HEK293 (cell line): ENCODE measurements at regions not wholly inside any gene's neighbourhood (a gene's known extent, or its start where the extent isn't known, plus 50 kb on each side); places are given as distances from the start of the nearest gene placed in this dataset.

ENCODE experiments used
- CTCF ChIA-PET: fragments of 350-600 bp; formaldehyde crosslinking; extraction: SDS; loops from one replicate; lab custom pipeline; 2021; ENCODE audit warnings: antibody characterized with exemption; lab: Yijun Ruan, JAX
- POLR2A ChIA-PET: fragments of 300-600 bp; formaldehyde crosslinking; extraction: SDS; loops from one replicate; lab custom pipeline; 2020; ENCODE audit warnings: antibody characterized with exemption, inconsistent platforms; lab: Yijun Ruan, JAX
- H3K27ac ChIP-seq: fragments of 200-500 bp; sonication (Bioruptor generic); 2 replicates; pipeline ENCODE4 v1.5.1; 2014; ENCODE audit warnings: low read depth, low read length, control low read depth, inconsistent platforms; ENCODE audit errors: extremely low read depth
- H3K36me3 ChIP-seq, 2 experiments: fragments of 200-500 bp in 1 of 2; sonication (Bioruptor generic) in 1 of 2; 1 replicate in 1 of 2; 2 replicates in 1 of 2; pipeline ENCODE4 v1.5.1; 2014 to 2017; ENCODE audit warnings: inconsistent platforms in 2 of 2, low read length in 2 of 2; ENCODE audit not compliant: control insufficient read depth in 2 of 2, insufficient read depth in 1 of 2
- H3K4me1 ChIP-seq: fragments of 200-500 bp; sonication (Bioruptor generic); 2 replicates; pipeline ENCODE4 v1.5.1; 2014; ENCODE audit warnings: mild to moderate bottlenecking, low read length, inconsistent platforms; ENCODE audit not compliant: control insufficient read depth, insufficient read depth
- H3K4me3 ChIP-seq: 2 replicates; pipeline ENCODE4 v1.5.1; 2011; ENCODE audit warnings: low read depth, mild to moderate bottlenecking, control low read depth, low read length, moderate library complexity
- H3K9me3 ChIP-seq: fragments of 200-500 bp; sonication (Bioruptor generic); 2 replicates; pipeline ENCODE4 v1.5.1; 2014; ENCODE audit warnings: low read depth, low read length, inconsistent platforms; ENCODE audit not compliant: control insufficient read depth, insufficient read depth
- KLF16 ChIP-seq: fragments of 450-650 bp; formaldehyde crosslinking; IDR thresholded peaks from 2 replicates; pipeline ENCODE4 v1.5.1; 2017; ENCODE audit warnings: missing biosample characterization, missing genetic modification characterization
- ZIC2 ChIP-seq: fragments of 450-650 bp; formaldehyde crosslinking; IDR thresholded peaks from 2 replicates; pipeline ENCODE4 v1.5.1; 2016; ENCODE audit warnings: missing biosample characterization, missing genetic modification characterization
- ZNF112 ChIP-seq: fragments of 450-650 bp; formaldehyde crosslinking; IDR thresholded peaks from 2 replicates; pipeline ENCODE4 v1.5.0; 2017; ENCODE audit warnings: missing biosample characterization, missing genetic modification characterization
- ZNF146 ChIP-seq: fragments of 450-650 bp; formaldehyde crosslinking; IDR thresholded peaks from 2 replicates; pipeline ENCODE4 v1.5.1; 2016; ENCODE audit warnings: missing biosample characterization, missing genetic modification characterization
- ZNF311 ChIP-seq: fragments of 450-650 bp; formaldehyde crosslinking; IDR thresholded peaks from 2 replicates; pipeline ENCODE4 v1.5.1; 2017; ENCODE audit warnings: missing biosample characterization, missing genetic modification characterization, borderline replicate concordance
- ZNF548 ChIP-seq: fragments of 450-650 bp; formaldehyde crosslinking; IDR thresholded peaks from 2 replicates; pipeline ENCODE4 v1.5.1; 2016; ENCODE audit warnings: missing biosample characterization, missing genetic modification characterization
- ZNF660 ChIP-seq: fragments of 450-650 bp; IDR thresholded peaks from 2 replicates; pipeline ENCODE4 v1.5.1; 2018; ENCODE audit warnings: missing biosample characterization, mild to moderate bottlenecking, missing genetic modification characterization
- TF ChIP-seq, protein P1 (sequence below): fragments of 450-650 bp; formaldehyde crosslinking; conservative IDR thresholded peaks from 2 replicates; pipeline ENCODE4 v1.5.1; 2016; ENCODE audit warnings: low read depth, missing biosample characterization, missing genetic modification characterization
- TF ChIP-seq, protein P2 (sequence below): fragments of 450-650 bp; formaldehyde crosslinking; IDR thresholded peaks from 2 replicates; pipeline ENCODE4 v1.5.1; 2017; ENCODE audit warnings: missing biosample characterization, missing genetic modification characterization
- TF ChIP-seq, protein P3 (sequence below): fragments of 450-650 bp; formaldehyde crosslinking; IDR thresholded peaks from 2 replicates; pipeline ENCODE4 v1.5.1; 2016; ENCODE audit warnings: missing biosample characterization, missing genetic modification characterization, low read depth
- TF ChIP-seq, protein P4 (sequence below): fragments of 450-650 bp; formaldehyde crosslinking; IDR thresholded peaks from 2 replicates; pipeline ENCODE4 v1.5.1; 2016; ENCODE audit warnings: missing biosample characterization, missing genetic modification characterization

DNA sequence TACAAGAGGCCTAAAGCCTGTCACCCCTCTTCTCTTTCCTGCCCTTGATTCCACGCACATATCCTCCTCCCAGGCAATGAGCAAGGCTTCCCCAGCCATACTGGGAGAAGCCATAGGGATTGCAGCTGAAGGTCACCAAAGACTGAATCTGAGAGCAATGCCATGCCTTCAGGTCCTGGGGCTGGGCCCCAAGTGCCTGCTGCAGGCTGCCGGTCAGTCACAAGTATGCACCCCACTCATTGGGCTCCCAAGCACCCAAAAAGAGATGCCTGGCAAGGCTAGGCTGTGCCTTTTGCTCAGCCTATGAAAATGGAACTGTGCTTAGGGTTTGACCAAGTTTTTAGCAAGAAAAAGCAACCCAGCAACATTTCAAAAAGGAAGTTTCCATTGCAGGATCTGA is 210.6 kb upstream of the MAMLD1 start (continued):
- TF ChIP-seq, protein P1, sequence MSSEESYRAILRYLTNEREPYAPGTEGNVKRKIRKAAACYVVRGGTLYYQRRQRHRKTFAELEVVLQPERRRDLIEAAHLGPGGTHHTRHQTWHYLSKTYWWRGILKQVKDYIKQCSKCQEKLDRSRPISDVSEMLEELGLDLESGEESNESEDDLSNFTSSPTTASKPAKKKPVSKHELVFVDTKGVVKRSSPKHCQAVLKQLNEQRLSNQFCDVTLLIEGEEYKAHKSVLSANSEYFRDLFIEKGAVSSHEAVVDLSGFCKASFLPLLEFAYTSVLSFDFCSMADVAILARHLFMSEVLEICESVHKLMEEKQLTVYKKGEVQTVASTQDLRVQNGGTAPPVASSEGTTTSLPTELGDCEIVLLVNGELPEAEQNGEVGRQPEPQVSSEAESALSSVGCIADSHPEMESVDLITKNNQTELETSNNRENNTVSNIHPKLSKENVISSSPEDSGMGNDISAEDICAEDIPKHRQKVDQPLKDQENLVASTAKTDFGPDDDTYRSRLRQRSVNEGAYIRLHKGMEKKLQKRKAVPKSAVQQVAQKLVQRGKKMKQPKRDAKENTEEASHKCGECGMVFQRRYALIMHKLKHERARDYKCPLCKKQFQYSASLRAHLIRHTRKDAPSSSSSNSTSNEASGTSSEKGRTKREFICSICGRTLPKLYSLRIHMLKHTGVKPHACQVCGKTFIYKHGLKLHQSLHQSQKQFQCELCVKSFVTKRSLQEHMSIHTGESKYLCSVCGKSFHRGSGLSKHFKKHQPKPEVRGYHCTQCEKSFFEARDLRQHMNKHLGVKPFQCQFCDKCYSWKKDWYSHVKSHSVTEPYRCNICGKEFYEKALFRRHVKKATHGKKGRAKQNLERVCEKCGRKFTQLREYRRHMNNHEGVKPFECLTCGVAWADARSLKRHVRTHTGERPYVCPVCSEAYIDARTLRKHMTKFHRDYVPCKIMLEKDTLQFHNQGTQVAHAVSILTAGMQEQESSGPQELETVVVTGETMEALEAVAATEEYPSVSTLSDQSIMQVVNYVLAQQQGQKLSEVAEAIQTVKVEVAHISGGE = no peak

DNA sequence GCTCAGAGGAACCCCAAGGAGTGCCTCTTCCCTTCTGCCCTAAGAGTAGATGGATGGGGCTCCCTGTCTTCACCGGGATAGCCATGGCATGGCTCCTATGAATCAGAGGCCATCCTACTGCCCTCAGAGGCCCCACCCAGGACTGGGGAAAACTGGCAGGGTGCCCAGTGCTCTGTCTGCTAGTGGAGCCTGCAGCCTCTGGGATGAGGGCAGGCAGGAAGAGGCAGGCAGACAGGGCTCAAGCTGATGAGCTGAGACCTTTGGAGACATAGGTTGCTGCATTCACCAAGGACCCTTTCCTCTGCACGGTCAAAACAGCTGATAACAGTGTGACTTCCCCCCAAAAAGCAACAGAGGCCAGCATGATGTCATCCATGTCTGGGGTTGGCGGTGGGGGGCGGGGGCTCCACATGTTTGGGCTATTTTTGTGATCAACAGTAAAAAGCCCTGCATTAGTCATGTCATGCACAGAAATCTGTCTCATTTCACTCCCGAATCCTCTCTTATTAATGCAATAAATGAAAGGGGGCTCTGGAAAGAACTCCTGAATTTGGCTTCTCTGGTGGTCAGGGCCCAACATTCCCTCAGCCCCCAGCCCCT is 207.6 kb upstream of the MAMLD1 start:
- no peaks in the 10 kb centered on the region for H3K9me3 ChIP-seq
- H3K4me1 ChIP-seq = peaks cover 5% of the 10 kb centered on the region; the same call in 1 of the 2 replicates
- TF ChIP-seq ZNF548 (tag by site-specific recombination) = no peak
- TF ChIP-seq, protein P2, sequence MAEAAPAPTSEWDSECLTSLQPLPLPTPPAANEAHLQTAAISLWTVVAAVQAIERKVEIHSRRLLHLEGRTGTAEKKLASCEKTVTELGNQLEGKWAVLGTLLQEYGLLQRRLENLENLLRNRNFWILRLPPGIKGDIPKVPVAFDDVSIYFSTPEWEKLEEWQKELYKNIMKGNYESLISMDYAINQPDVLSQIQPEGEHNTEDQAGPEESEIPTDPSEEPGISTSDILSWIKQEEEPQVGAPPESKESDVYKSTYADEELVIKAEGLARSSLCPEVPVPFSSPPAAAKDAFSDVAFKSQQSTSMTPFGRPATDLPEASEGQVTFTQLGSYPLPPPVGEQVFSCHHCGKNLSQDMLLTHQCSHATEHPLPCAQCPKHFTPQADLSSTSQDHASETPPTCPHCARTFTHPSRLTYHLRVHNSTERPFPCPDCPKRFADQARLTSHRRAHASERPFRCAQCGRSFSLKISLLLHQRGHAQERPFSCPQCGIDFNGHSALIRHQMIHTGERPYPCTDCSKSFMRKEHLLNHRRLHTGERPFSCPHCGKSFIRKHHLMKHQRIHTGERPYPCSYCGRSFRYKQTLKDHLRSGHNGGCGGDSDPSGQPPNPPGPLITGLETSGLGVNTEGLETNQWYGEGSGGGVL (tag by site-specific recombination) = peak; percentile 27; the same call in 1 of the 2 replicates
- TF ChIP-seq, protein P3, sequence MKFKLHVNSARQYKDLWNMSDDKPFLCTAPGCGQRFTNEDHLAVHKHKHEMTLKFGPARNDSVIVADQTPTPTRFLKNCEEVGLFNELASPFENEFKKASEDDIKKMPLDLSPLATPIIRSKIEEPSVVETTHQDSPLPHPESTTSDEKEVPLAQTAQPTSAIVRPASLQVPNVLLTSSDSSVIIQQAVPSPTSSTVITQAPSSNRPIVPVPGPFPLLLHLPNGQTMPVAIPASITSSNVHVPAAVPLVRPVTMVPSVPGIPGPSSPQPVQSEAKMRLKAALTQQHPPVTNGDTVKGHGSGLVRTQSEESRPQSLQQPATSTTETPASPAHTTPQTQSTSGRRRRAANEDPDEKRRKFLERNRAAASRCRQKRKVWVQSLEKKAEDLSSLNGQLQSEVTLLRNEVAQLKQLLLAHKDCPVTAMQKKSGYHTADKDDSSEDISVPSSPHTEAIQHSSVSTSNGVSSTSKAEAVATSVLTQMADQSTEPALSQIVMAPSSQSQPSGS = 0 out of 2 replicates have a peak, but pooled peaks have one; percentile 6
- peak; percentile 23; the same call in 1 of the 2 replicates for TF ChIP-seq ZIC2 (tag by site-specific recombination)
- peak; percentile 65; the same call in 1 of the 2 replicates for TF ChIP-seq ZNF660
- TF ChIP-seq, all 188 proteins: peak for 4
- Histone ChIP-seq H3K27ac (no peak overlapping the region), H3K36me3 (no peaks in the 10 kb centered on the region), H3K4me3 (no peak overlapping the region)
- ChIA-PET CTCF (interaction anchor here (0.6 kb wide), 1 partner anchor 573 kb away, joined by 4 read pairs; no protein-coding TSS in a partner anchor), POLR2A (no interaction called here)

DNA sequence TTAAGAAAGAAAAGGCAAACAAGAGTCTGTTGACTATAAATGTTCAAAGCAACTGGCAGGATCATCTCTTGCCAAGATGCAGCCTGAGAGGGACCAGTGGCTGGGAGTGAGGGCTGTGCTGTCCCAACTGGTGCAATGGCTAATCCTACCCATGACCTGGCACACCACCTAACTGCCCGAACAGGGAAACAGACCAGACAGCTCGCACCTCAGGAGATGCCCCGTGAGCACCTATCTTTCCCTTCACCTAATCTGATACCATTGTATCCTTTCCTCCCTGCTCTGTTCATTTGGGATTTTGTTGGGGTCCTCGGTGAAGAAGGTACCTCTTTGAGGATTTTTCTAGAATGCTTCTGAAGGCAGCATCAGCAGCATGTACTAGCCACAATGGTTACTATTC is 206.5 kb upstream of the MAMLD1 start:
- POLR2A ChIA-PET = no interaction called here
- Histone ChIP-seq H3K27ac (no peak overlapping the region), H3K4me1 (peaks cover 5% of the 10 kb centered on the region; the same call in 1 of the 2 replicates), H3K4me3 (no peak overlapping the region), H3K36me3 (no peaks in the 10 kb centered on the region), H3K9me3 (no peaks in the 10 kb centered on the region)
- TF ChIP-seq, protein P4, sequence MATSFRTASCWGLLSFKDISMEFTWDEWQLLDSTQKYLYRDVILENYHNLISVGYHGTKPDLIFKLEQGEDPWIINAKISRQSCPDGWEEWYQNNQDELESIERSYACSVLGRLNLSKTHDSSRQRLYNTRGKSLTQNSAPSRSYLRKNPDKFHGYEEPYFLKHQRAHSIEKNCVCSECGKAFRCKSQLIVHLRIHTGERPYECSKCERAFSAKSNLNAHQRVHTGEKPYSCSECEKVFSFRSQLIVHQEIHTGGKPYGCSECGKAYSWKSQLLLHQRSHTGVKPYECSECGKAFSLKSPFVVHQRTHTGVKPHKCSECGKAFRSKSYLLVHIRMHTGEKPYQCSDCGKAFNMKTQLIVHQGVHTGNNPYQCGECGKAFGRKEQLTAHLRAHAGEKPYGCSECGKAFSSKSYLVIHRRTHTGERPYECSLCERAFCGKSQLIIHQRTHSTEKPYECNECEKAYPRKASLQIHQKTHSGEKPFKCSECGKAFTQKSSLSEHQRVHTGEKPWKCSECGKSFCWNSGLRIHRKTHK (tag by site-specific recombination) = no peak
- TF ChIP-seq KLF16 (no peak), ZNF146 (tag by site-specific recombination) (no peak), ZNF311 (tag by site-specific recombination) (no peak), ZNF112 (tag by site-specific recombination) (no peak)
- CTCF ChIA-PET = no interaction called here
